DND-41 (cell line): ENCODE measurements at regions not wholly inside any gene's neighbourhood (a gene's known extent, or its start where the extent isn't known, plus 50 kb on each side); places are given as distances from the start of the nearest gene placed in this dataset.

Experiments
- EZH2 ChIP-seq: IDR thresholded peaks from 3 replicates; pipeline ENCODE4 v1.6.1; 2012; ENCODE audit warnings: borderline replicate concordance, low read depth, mild to moderate bottlenecking, moderate library complexity, low read length, inconsistent platforms; ENCODE audit not compliant: severe bottlenecking
- TF ChIP-seq, protein P1 (sequence below): IDR thresholded peaks from 2 replicates; pipeline ENCODE4 v1.5.1; 2012; ENCODE audit warnings: borderline replicate concordance, low read length, moderate library complexity, mild to moderate bottlenecking; ENCODE audit not compliant: poor library complexity, severe bottlenecking; ENCODE audit errors: extremely low read depth

DNA sequence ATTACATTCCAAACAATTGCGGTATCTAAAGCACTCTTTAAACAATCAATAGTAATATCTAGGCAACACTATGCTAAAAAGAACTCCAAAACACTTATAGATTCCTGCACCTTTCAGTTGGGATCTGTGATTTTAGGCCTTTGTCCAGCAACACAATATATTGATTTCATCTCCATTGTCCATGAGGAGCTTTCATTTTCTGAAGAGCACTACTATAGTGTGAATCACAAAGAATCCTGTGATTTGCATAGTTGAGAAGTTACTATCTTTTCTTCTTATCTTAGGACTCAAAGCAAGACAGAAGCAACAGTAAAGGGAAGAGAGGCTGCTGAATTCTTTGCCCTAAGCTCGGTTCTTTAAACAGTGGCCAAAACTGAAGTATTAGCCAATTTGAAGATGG is 846.8 kb downstream of the IPMK start:
- TF ChIP-seq, protein P1, sequence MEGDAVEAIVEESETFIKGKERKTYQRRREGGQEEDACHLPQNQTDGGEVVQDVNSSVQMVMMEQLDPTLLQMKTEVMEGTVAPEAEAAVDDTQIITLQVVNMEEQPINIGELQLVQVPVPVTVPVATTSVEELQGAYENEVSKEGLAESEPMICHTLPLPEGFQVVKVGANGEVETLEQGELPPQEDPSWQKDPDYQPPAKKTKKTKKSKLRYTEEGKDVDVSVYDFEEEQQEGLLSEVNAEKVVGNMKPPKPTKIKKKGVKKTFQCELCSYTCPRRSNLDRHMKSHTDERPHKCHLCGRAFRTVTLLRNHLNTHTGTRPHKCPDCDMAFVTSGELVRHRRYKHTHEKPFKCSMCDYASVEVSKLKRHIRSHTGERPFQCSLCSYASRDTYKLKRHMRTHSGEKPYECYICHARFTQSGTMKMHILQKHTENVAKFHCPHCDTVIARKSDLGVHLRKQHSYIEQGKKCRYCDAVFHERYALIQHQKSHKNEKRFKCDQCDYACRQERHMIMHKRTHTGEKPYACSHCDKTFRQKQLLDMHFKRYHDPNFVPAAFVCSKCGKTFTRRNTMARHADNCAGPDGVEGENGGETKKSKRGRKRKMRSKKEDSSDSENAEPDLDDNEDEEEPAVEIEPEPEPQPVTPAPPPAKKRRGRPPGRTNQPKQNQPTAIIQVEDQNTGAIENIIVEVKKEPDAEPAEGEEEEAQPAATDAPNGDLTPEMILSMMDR: no peak
- no peak for TF ChIP-seq EZH2
